Osteoblast (primary cell): ENCODE measurements at regions not wholly inside any gene's neighbourhood (a gene's known extent, or its start where the extent isn't known, plus 50 kb on each side); places are given as distances from the start of the nearest gene placed in this dataset.

Experiments used
- DNase-seq: peaks from one replicate; pipeline ENCODE4 v3.0.0; 2011; ENCODE audit warnings: low spot score, mixed read lengths; ENCODE audit not compliant: insufficient read length; ENCODE audit errors: missing footprints
- H2AFZ ChIP-seq: 2 replicates; pipeline ENCODE4 v1.6.0; 2011; ENCODE audit warnings: mild to moderate bottlenecking, low read length
- H3K27ac ChIP-seq: 2 replicates; pipeline ENCODE4 v1.5.1; 2011; ENCODE audit warnings: mild to moderate bottlenecking, low read depth, low read length, moderate library complexity
- H3K27me3 ChIP-seq: 2 replicates; pipeline ENCODE4 v1.6.0; 2012; ENCODE audit warnings: mild to moderate bottlenecking, control low read depth, inconsistent platforms, low read length, moderate library complexity; ENCODE audit not compliant: insufficient read depth
- H3K36me3 ChIP-seq: 2 replicates; pipeline ENCODE4 v1.5.1; 2011; ENCODE audit warnings: mild to moderate bottlenecking, low read length, control low read depth, moderate library complexity; ENCODE audit not compliant: insufficient read depth
- H3K4me1 ChIP-seq: 2 replicates; pipeline ENCODE4 v1.5.1; 2011; ENCODE audit warnings: mild to moderate bottlenecking, low read length, control low read depth, moderate library complexity; ENCODE audit not compliant: insufficient read depth
- H3K4me2 ChIP-seq: 2 replicates; pipeline ENCODE4 v1.6.0; 2011; ENCODE audit warnings: mild to moderate bottlenecking, low read length; ENCODE audit not compliant: insufficient read depth
- H3K4me3 ChIP-seq: fragments of 200-600 bp; sonication (generic); 3 replicates; pipeline ENCODE4 v1.5.1; 2012; ENCODE audit warnings: mild to moderate bottlenecking, low read length, inconsistent platforms; ENCODE audit not compliant: insufficient read depth
- H3K79me2 ChIP-seq: 2 replicates; pipeline ENCODE4 v1.6.0; 2012; ENCODE audit warnings: mild to moderate bottlenecking, low read length, control low read depth, inconsistent platforms; ENCODE audit not compliant: insufficient read depth
- H3K9me3 ChIP-seq: 2 replicates; pipeline ENCODE4 v1.5.1; 2011; ENCODE audit warnings: low read depth, low read length, control low read depth
- H4K20me1 ChIP-seq: 2 replicates; pipeline ENCODE4 v1.6.0; 2012; ENCODE audit warnings: mild to moderate bottlenecking, low read length, control low read depth; ENCODE audit not compliant: insufficient read depth
- TF ChIP-seq, protein P1 (sequence below): IDR thresholded peaks from 2 replicates; pipeline ENCODE4 v1.5.1; 2011; ENCODE audit warnings: mild to moderate bottlenecking, low read depth, low read length, moderate library complexity; ENCODE audit errors: extremely low read depth

DNA sequence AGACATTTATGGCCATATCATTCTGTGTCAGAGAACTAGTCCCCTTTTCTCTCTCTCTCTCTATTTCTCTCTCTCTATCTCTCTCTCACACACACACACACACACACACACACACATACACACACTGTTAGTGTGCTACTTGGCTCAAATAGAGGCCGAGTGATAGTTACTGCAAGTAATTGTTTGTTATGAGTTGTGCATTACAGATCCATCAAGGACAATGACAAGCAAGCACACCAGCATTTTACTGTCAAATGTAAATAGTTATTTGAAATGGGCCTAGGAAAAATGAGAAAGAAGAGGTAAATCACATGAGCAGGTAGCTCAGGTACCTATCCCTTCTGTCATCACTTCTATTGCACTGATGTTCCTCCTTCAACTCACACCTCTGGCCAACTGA lies 122.4 kb upstream of the CDH7 start:
- Histone ChIP-seq H3K9me3 (no peaks in the 10 kb centered on the region), H3K4me1 (no peaks in the 10 kb centered on the region), H2AFZ (no peak overlapping the region), H3K36me3 (no peaks in the 10 kb centered on the region), H3K27me3 (no peaks in the 10 kb centered on the region), H3K79me2 (no peaks in the 10 kb centered on the region), H3K4me2 (no peak overlapping the region), H3K27ac (no peak overlapping the region), H3K4me3 (no peak overlapping the region), H4K20me1 (no peaks in the 10 kb centered on the region)
- TF ChIP-seq, protein P1, sequence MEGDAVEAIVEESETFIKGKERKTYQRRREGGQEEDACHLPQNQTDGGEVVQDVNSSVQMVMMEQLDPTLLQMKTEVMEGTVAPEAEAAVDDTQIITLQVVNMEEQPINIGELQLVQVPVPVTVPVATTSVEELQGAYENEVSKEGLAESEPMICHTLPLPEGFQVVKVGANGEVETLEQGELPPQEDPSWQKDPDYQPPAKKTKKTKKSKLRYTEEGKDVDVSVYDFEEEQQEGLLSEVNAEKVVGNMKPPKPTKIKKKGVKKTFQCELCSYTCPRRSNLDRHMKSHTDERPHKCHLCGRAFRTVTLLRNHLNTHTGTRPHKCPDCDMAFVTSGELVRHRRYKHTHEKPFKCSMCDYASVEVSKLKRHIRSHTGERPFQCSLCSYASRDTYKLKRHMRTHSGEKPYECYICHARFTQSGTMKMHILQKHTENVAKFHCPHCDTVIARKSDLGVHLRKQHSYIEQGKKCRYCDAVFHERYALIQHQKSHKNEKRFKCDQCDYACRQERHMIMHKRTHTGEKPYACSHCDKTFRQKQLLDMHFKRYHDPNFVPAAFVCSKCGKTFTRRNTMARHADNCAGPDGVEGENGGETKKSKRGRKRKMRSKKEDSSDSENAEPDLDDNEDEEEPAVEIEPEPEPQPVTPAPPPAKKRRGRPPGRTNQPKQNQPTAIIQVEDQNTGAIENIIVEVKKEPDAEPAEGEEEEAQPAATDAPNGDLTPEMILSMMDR = no peak
- no peak for DNase-seq

DNA sequence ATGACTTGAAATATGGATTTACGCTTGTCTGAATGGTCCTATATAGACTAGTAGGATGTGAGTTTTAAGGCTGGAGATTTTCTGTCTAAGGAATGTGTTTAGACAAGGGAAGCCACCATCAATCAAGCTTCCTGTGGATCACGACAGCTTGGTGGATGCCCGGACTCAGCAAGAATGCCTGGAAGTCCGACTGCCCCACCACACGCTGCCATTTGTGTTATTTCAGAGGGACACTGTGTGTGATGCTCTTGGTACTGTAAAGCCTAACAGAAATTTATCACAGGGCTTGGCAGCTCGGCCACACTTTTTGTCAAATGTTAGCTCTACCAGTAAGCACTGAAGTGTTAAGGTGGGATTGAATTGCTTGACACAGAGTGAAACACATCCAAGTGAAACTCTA lies 127.1 kb upstream of the CDH7 start:
- Histone ChIP-seq H3K27me3 (no peaks in the 10 kb centered on the region), H3K4me3 (no peak overlapping the region), H3K4me2 (no peak overlapping the region), H3K4me1 (no peaks in the 10 kb centered on the region), H4K20me1 (no peaks in the 10 kb centered on the region), H3K9me3 (peaks cover 2% of the 10 kb centered on the region), H2AFZ (no peak overlapping the region), H3K27ac (no peak overlapping the region), H3K79me2 (no peaks in the 10 kb centered on the region), H3K36me3 (no peaks in the 10 kb centered on the region)
- DNase-seq = no peak
- TF ChIP-seq, protein P1 = no peak

DNA sequence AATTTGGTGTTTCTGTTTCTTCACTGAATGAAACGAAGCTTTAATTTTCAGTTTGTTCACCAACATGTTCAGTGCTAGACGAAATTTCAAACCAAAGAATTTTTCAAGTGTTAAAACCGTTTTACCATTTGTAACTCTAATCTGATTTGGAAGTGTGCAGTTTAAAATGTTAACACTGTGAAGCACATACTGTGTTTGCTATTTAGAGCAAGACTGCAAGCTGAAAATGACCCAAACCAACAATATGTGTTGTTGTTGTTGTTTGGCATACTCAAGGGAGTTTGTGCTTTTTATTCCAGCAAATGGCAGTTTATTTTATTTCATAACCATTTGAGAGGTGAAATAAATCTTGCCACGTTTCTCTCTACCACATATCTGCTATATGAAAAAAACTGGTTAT lies 128.4 kb upstream of the CDH7 start:
- no peaks in the 10 kb centered on the region for H4K20me1 ChIP-seq
- peaks cover 2% of the 10 kb centered on the region for H3K9me3 ChIP-seq
- TF ChIP-seq, protein P1 = no peak

DNA sequence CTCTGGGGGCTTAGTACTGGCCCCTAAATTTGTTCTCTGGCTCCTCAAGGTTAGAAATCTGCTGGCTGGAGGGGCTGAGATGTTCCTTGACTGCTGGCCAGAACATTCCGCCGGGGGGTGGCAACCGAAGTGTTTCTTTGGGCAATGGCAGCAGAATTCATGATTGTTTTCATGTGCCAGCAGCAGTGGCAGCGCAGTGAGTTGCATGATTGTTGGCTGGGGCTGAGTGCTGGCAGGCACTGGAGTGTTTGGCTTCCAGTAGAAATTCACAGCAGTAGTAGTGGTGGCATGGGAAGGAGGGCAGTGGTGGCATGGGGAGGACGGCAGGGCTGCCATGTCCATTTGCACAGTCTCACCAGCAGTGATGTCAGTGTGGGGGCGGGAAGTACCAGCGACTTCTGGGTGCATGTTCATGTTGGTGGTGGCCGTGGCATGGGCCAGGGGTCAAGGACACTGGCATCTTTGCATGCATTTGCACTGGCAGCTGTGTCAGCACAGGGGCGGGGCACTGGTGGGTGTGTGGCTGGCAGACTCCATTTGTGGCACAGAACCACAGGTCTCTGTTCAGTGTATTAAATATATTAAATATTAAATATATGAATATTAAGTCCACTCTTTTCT lies 130.6 kb upstream of the CDH7 start:
- H3K79me2 ChIP-seq = no peaks in the 10 kb centered on the region
- no peak overlapping the region for H3K4me2 ChIP-seq
- no peaks in the 10 kb centered on the region for H4K20me1 ChIP-seq
- H3K36me3 ChIP-seq = no peaks in the 10 kb centered on the region
- no peak for DNase-seq
- H3K4me1 ChIP-seq = no peaks in the 10 kb centered on the region
- no peak overlapping the region for H3K4me3 ChIP-seq
- H3K27ac ChIP-seq = no peak overlapping the region
- TF ChIP-seq, protein P1 = no peak
- peaks cover 2% of the 10 kb centered on the region for H3K9me3 ChIP-seq
- no peak overlapping the region for H2AFZ ChIP-seq
- no peaks in the 10 kb centered on the region for H3K27me3 ChIP-seq

More for the DNA sequence above, 128.4 kb upstream of the CDH7 start:
- H3K79me2 ChIP-seq = no peaks in the 10 kb centered on the region
- H3K4me2 ChIP-seq = no peak overlapping the region
- H2AFZ ChIP-seq = no peak overlapping the region
- DNase-seq = no peak
- no peaks in the 10 kb centered on the region for H3K4me1 ChIP-seq
- H3K36me3 ChIP-seq = no peaks in the 10 kb centered on the region
- no peaks in the 10 kb centered on the region for H3K27me3 ChIP-seq
- no peak overlapping the region for H3K4me3 ChIP-seq
- H3K27ac ChIP-seq = no peak overlapping the region
